PFSK-1 (cell line): ENCODE measurements at regions not wholly inside any gene's neighbourhood (a gene's known extent, or its start where the extent isn't known, plus 50 kb on each side); places are given as distances from the start of the nearest gene placed in this dataset.

Source experiments
- FOXP2 ChIP-seq: optimal IDR thresholded peaks from 2 replicates; pipeline ENCODE3; 2011; ENCODE audit warnings: borderline replicate concordance, control low read depth, inconsistent platforms; ENCODE audit not compliant: insufficient read depth; ENCODE audit errors: extremely low read length, extremely low read depth
- POLR2AphosphoS5 ChIP-seq: IDR thresholded peaks from 2 replicates; pipeline ENCODE4 v1.6.1; 2012; ENCODE audit warnings: low read depth, mild to moderate bottlenecking, control low read depth, low read length, moderate library complexity
- SIN3A ChIP-seq: IDR thresholded peaks from 2 replicates; pipeline ENCODE4 v1.6.1; 2012; ENCODE audit warnings: mild to moderate bottlenecking, low read length, moderate library complexity, borderline replicate concordance; ENCODE audit not compliant: insufficient read depth
- TAF1 ChIP-seq: IDR thresholded peaks from 2 replicates; pipeline ENCODE4 v1.6.1; 2012; ENCODE audit warnings: low read length, control low read depth, borderline replicate concordance; ENCODE audit not compliant: insufficient read depth
- TF ChIP-seq, protein P1 (sequence below), 2 experiments: IDR thresholded peaks; 2 replicates each; pipeline versions ENCODE4 v1.6.1 to v1.8.0; 2011 to 2012; ENCODE audit warnings: low read depth in 2 of 2, low read length in 2 of 2, control low read depth in 1 of 2, inconsistent platforms in 1 of 2, mild to moderate bottlenecking in 1 of 2, moderate library complexity in 1 of 2; ENCODE audit not compliant: insufficient read depth in 1 of 2

DNA sequence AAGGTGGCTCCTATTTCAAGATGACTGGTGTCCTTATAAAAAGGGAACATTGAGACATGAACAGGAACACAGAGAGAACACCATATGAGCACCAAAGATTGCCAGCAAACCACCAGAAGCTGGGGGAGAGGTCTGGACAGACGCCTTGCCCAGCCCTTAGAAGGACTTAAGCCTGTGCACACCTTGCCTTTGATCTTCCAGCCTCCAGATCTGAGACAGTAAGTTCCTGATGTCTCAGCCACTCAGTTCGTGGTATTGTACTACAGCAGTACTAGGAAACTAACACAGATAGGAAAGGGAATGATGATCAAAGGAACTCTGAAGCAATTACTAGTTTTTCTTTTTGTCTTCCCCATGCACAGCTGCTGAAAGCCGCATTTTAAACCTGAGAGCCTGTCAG is 137.3 kb upstream of the FHL2 start:
- TF ChIP-seq TAF1 (no peak), SIN3A (no peak), POLR2AphosphoS5 (no peak), FOXP2 (no peak)
- TF ChIP-seq, protein P1, sequence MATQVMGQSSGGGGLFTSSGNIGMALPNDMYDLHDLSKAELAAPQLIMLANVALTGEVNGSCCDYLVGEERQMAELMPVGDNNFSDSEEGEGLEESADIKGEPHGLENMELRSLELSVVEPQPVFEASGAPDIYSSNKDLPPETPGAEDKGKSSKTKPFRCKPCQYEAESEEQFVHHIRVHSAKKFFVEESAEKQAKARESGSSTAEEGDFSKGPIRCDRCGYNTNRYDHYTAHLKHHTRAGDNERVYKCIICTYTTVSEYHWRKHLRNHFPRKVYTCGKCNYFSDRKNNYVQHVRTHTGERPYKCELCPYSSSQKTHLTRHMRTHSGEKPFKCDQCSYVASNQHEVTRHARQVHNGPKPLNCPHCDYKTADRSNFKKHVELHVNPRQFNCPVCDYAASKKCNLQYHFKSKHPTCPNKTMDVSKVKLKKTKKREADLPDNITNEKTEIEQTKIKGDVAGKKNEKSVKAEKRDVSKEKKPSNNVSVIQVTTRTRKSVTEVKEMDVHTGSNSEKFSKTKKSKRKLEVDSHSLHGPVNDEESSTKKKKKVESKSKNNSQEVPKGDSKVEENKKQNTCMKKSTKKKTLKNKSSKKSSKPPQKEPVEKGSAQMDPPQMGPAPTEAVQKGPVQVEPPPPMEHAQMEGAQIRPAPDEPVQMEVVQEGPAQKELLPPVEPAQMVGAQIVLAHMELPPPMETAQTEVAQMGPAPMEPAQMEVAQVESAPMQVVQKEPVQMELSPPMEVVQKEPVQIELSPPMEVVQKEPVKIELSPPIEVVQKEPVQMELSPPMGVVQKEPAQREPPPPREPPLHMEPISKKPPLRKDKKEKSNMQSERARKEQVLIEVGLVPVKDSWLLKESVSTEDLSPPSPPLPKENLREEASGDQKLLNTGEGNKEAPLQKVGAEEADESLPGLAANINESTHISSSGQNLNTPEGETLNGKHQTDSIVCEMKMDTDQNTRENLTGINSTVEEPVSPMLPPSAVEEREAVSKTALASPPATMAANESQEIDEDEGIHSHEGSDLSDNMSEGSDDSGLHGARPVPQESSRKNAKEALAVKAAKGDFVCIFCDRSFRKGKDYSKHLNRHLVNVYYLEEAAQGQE (IDR thresholded peaks at IDR 0.05; ENCODE audit: insufficient read depth in 1 of 2, low read depth in 2 of 2, low read length in 2 of 2) = no peak

DNA sequence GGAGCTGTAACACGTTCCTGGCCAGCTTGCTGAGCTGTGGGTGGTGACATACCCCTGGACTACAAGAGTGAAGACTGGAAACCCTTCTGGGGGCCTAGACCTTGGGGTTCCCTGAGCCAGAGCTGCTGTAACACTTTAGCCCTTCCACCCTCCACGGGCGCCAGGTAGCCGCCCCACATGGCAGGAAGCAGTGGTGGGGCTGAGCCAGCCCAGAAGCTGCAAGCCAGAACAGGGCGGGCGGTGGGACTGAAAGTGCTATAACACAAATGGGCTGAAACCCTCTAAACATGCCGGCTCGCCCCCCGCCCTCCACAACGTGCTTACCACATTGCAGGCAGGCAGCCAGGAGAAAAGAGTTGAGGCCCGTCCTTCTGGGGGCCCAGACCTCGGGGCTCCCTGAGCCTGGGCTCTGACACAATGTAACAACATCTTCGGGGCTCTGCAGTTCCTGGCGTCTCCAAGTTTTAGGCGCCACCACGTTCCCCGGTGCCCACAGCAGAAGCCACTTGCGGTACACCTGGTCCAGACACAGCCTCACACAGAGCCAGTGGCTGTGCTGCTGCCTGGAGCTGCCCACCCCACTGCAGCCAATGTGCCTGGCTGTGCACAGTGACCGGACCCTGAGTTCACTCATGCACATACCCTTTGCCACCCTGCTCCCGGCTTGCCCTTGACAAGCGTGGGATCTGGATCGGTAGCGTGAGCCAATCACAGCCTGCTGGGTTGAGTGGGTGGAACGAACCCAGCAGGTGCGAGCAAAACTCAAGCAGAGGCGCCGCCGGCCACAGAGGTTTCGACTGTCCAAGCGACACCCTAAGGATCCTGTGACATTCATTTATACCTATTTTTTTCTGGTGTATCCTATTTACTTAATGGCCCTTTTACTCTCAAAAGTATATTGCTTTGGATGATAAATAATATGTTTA is 127.4 kb upstream of the FHL2 start:
- TF ChIP-seq POLR2AphosphoS5 (no peak), SIN3A (no peak), TAF1 (no peak), FOXP2 (no peak)
- TF ChIP-seq, protein P1 (IDR thresholded peaks at IDR 0.05; ENCODE audit: insufficient read depth in 1 of 2, low read depth in 2 of 2, low read length in 2 of 2) = no peak

DNA sequence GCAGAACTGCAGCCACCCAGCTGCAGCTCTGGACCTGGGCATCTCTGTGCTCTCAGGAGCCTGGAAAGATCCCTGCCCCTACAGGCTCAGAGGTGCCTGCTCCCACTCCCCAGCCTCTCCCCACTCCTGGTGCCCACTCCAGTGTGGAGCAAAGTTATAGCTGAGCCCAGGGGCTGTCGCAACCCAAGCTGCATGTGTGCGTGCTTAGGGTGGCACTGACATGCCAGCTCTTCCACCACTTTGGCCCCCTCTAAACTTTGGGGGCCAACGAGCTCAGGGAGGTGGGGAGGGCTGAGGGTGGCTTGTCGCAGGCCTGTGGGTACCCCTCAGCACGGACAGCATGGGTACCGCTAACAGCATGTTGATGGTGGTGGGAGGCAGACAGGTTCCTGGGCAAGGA is 126.3 kb upstream of the FHL2 start:
- TF ChIP-seq POLR2AphosphoS5 = no peak
- no peak for TF ChIP-seq FOXP2
- TF ChIP-seq TAF1 = no peak
- TF ChIP-seq, protein P1 (IDR thresholded peaks at IDR 0.05; ENCODE audit: insufficient read depth in 1 of 2, low read depth in 2 of 2, low read length in 2 of 2) = no peak
- no peak for TF ChIP-seq SIN3A

DNA sequence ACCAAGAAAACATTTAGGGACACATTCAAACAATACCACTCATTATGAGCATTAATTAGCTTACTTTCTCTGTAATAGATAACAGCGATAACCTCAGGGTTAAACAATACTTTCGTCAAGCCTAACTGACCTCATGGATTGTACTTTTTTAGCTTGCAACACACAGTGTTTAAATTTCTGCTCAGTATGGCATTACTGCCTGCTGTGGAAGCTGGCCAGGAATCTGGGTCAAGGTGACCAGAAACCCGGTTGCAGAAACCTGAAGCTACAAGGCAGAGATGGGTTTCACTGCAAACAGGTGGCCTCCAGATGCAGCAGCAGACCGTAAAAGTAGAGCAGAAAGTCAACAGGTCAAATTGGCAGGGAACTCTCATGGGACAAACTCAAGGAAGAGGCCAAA is 123.8 kb upstream of the FHL2 start:
- TF ChIP-seq POLR2AphosphoS5 (no peak), FOXP2 (no peak), SIN3A (no peak), TAF1 (no peak)
- TF ChIP-seq, protein P1 (IDR thresholded peaks at IDR 0.05; ENCODE audit: insufficient read depth in 1 of 2, low read depth in 2 of 2, low read length in 2 of 2) = no peak

DNA sequence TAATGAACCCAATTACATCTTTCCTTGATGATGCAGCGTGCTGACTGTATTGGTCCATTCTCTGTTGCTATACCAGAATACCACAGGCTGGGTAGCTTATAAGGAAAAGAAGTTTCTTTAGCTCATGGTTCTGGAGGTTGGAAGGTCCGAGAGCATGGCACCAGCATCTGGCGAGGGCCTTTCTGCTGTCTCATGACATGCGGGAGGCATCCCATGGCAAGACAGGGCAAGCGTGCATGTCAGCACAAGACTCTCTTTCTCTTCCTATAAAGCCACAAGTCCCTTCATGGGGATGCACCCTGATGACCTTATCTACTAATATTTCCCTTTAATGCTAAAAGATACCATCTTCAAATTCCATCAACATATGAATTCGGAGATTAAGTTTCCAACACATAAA is 122.8 kb upstream of the FHL2 start:
- TF ChIP-seq, protein P1 (IDR thresholded peaks at IDR 0.05; ENCODE audit: insufficient read depth in 1 of 2, low read depth in 2 of 2, low read length in 2 of 2) = no peak
- TF ChIP-seq POLR2AphosphoS5 (no peak), SIN3A (no peak), TAF1 (no peak), FOXP2 (no peak)
